ENCODE measurements at regions not wholly inside any gene's neighbourhood (a gene's known extent, or its start where the extent isn't known, plus 50 kb on each side); places are given as distances from the start of the nearest gene placed in this dataset.

DNA sequence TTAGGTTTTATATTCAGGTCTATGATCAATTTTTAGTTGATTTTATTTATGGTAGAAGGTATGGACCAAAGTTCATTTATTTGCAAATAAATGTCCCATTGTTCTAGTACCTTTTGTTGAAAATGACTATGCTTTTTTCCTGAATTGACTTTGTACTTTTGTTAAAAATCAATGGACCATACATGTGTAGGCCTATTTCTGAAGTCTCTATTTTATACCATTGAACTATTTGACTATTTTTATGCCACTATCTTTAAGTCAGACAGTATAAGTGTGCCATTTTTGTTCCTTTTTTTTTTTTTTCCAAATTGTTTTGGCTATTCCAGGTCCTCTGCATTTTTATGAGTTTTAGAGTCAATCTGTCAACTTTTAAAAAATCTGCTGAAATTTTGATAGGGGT is 73.6 kb upstream of the UGP2 start:
- no peak for TF ChIP-seq POLR2A (IDR thresholded peaks at IDR 0.05; ENCODE audit: low read depth, low read length)
- no peak for TF ChIP-seq POLR2AphosphoS5 (IDR thresholded peaks at IDR 0.05; ENCODE audit: low read depth, low read length)
- no peak for TF ChIP-seq TAF1 (IDR thresholded peaks at IDR 0.05; ENCODE audit: low read depth, low read length)
- no peak for TF ChIP-seq POU2F2 (IDR thresholded peaks at IDR 0.05; ENCODE audit: low read depth, low read length)
- TF ChIP-seq SPI1 (IDR thresholded peaks at IDR 0.05; ENCODE audit: low read depth, low read length), result no peak

All from GM12891 (cell line).